Neuronal stem cell (in vitro differentiated cells): ENCODE measurements at regions not wholly inside any gene's neighbourhood (a gene's known extent, or its start where the extent isn't known, plus 50 kb on each side); places are given as distances from the start of the nearest gene placed in this dataset.

Source experiments
- DNase-seq: peaks from one replicate; pipeline ENCODE4 v3.0.0-alpha.2; 2013; ENCODE audit warnings: low spot score
- H2AFZ ChIP-seq: one replicate; pipeline ENCODE4 v1.6.1; 2013; ENCODE audit warnings: mild to moderate bottlenecking, low read length, inconsistent platforms
- H2AK5ac ChIP-seq: 2 replicates; pipeline ENCODE4 v1.6.1; 2013; ENCODE audit warnings: low read depth, mild to moderate bottlenecking, inconsistent platforms, low read length, moderate library complexity, mixed read lengths
- H2BK120ac ChIP-seq: 2 replicates; pipeline ENCODE4 v1.6.1; 2013; ENCODE audit warnings: low read depth, mild to moderate bottlenecking, inconsistent platforms, low read length, moderate library complexity, mixed read lengths
- H2BK12ac ChIP-seq: one replicate; pipeline ENCODE4 v1.6.1; 2013; ENCODE audit warnings: low read length, inconsistent platforms
- H2BK15ac ChIP-seq: 2 replicates; pipeline ENCODE4 v1.6.1; 2013; ENCODE audit warnings: mild to moderate bottlenecking, low read length, inconsistent platforms, mixed read lengths
- H2BK5ac ChIP-seq: one replicate; pipeline ENCODE4 v1.6.1; 2013; ENCODE audit warnings: inconsistent platforms, mild to moderate bottlenecking, low read length, moderate library complexity
- H3K14ac ChIP-seq: one replicate; pipeline ENCODE4 v1.6.1; 2013; ENCODE audit warnings: low read length, inconsistent platforms
- H3K18ac ChIP-seq: 2 replicates; pipeline ENCODE4 v1.6.1; 2013; ENCODE audit warnings: low read length, inconsistent platforms
- H3K23ac ChIP-seq: 2 replicates; pipeline ENCODE4 v1.6.1; 2013; ENCODE audit warnings: low read depth, mild to moderate bottlenecking, mixed read lengths, low read length, inconsistent platforms; ENCODE audit not compliant: poor library complexity
- H3K27ac ChIP-seq: replicated peaks from 3 replicates; pipeline ENCODE4 v1.5.1; 2013; ENCODE audit warnings: low read length, inconsistent platforms
- H3K27me3 ChIP-seq, 3 experiments: 2 replicates each; pipeline ENCODE4 v1.6.1; 2013; ENCODE audit warnings: low read length in 3 of 3, mild to moderate bottlenecking in 2 of 3, inconsistent platforms in 1 of 3, low read depth in 1 of 3, mixed read lengths in 1 of 3, moderate library complexity in 1 of 3; ENCODE audit not compliant: control insufficient read depth in 3 of 3, insufficient read depth in 3 of 3
- H3K36me3 ChIP-seq, 2 donors: replicated peaks in 1 of 2; 2 replicates each; pipeline ENCODE4 v1.6.1; 2013; ENCODE audit warnings: low read length in 2 of 2; ENCODE audit not compliant: control insufficient read depth in 2 of 2, insufficient read depth in 2 of 2
- H3K4ac ChIP-seq: 2 replicates; pipeline ENCODE4 v1.6.1; 2013; ENCODE audit warnings: inconsistent platforms, mild to moderate bottlenecking, low read length, moderate library complexity
- H3K4me1 ChIP-seq, 2 donors: 1 replicate in 1 of 2; 2 replicates in 1 of 2; pipeline ENCODE4 v1.6.1; 2013; ENCODE audit warnings: low read length in 2 of 2, low read depth in 1 of 2; ENCODE audit not compliant: control insufficient read depth in 2 of 2, insufficient read depth in 1 of 2
- H3K4me2 ChIP-seq: one replicate; pipeline ENCODE4 v1.6.1; 2013; ENCODE audit warnings: mild to moderate bottlenecking, low read length, inconsistent platforms; ENCODE audit not compliant: insufficient read depth, poor library complexity, severe bottlenecking
- H3K4me3 ChIP-seq, 2 donors: 2 replicates each; pipeline ENCODE4 v1.5.1; 2013; ENCODE audit warnings: low read length in 2 of 2, mild to moderate bottlenecking in 2 of 2, inconsistent platforms in 1 of 2, moderate library complexity in 1 of 2
- H3K79me1 ChIP-seq: one replicate; pipeline ENCODE4 v1.6.1; 2013; ENCODE audit warnings: low read depth, mild to moderate bottlenecking, inconsistent platforms, low read length, moderate library complexity
- H3K9ac ChIP-seq: one replicate; pipeline ENCODE4 v1.6.1; 2013; ENCODE audit warnings: mild to moderate bottlenecking, low read depth, low read length, inconsistent platforms; ENCODE audit not compliant: poor library complexity
- H3K9me3 ChIP-seq, 2 donors: replicated peaks in 1 of 2; 2 replicates each; pipeline versions ENCODE3 to v1.6.1; 2013; ENCODE audit warnings: low read length in 2 of 2, mild to moderate bottlenecking in 2 of 2, inconsistent platforms in 1 of 2, low read depth in 1 of 2, mixed read lengths in 1 of 2, moderate library complexity in 1 of 2; ENCODE audit not compliant: control insufficient read depth in 2 of 2, insufficient read depth in 1 of 2
- H4K8ac ChIP-seq: one replicate; pipeline ENCODE4 v1.6.1; 2013; ENCODE audit warnings: low read depth, mild to moderate bottlenecking, inconsistent platforms, low read length, moderate library complexity
- H4K91ac ChIP-seq: one replicate; pipeline ENCODE4 v1.6.1; 2013; ENCODE audit warnings: low read length, low read depth, mild to moderate bottlenecking, inconsistent platforms; ENCODE audit not compliant: poor library complexity
- WGBS, 2 donors: extraction: QIAGEN DNeasy Blood & Tissue Kit; methylation state at CpG; one replicate each; pipeline ENCODE4 v1.1.7; 2013; ENCODE audit warnings: missing lambda C conversion rate in 2 of 2, mixed read lengths in 1 of 2; ENCODE audit not compliant: insufficient read length in 2 of 2, insufficient replicate concordance in 1 of 2; ENCODE audit errors: extremely low coverage in 2 of 2; 5-methylcytosine and 5-hydroxymethylcytosine counted together

GRCh38 chr3:178088963-178089362, 447.3 kb upstream of the KCNMB2 start:
- H3K14ac ChIP-seq = no peak overlapping the region
- H2BK5ac ChIP-seq = no peak overlapping the region
- H3K79me1 ChIP-seq = no peaks in the 10 kb centered on the region
- H4K91ac ChIP-seq = no peak overlapping the region
- no peak overlapping the region for H2AK5ac ChIP-seq
- no peak overlapping the region for H3K27ac ChIP-seq
- H3K4me3 ChIP-seq = no peak overlapping the region
- no peak overlapping the region for H2BK12ac ChIP-seq
- no peak overlapping the region for H3K9ac ChIP-seq
- no peak overlapping the region for H3K4ac ChIP-seq
- no peak overlapping the region for H3K23ac ChIP-seq
- WGBS, 2 donors = no CpG with 5 or more reads among the region's 1 CpG
- no peak overlapping the region for H4K8ac ChIP-seq
- H3K9me3 ChIP-seq = peaks cover 0 to 20% of the 10 kb centered on the region in 2 donors
- no peak for DNase-seq
- no peaks in the 10 kb centered on the region for H3K27me3 ChIP-seq
- H3K18ac ChIP-seq = no peak overlapping the region
- no peak overlapping the region for H2BK120ac ChIP-seq
- no peak overlapping the region for H3K4me2 ChIP-seq
- H2AFZ ChIP-seq = no peak overlapping the region
- peaks cover 8 to 19% of the 10 kb centered on the region in 2 donors for H3K4me1 ChIP-seq
- H3K36me3 ChIP-seq = no peaks in the 10 kb centered on the region
- no peak overlapping the region for H2BK15ac ChIP-seq

- H3K27ac ChIP-seq = no peak overlapping the region
- H2BK12ac ChIP-seq = no peak overlapping the region
- no peak overlapping the region for H2BK120ac ChIP-seq
- no peak overlapping the region for H4K91ac ChIP-seq
- no peak overlapping the region for H3K9ac ChIP-seq
- no peak overlapping the region for H2AFZ ChIP-seq
- no peak overlapping the region for H2AK5ac ChIP-seq
- H3K23ac ChIP-seq = no peak overlapping the region
- no peak overlapping the region for H3K4me3 ChIP-seq
- H3K9me3 ChIP-seq = peaks cover 0 to 23% of the 10 kb centered on the region in 2 donors
- H2BK5ac ChIP-seq = no peak overlapping the region
- H3K79me1 ChIP-seq = no peaks in the 10 kb centered on the region
- WGBS, 2 donors = no CpG with 5 or more reads among the region's 1 CpG
- H3K27me3 ChIP-seq = no peaks in the 10 kb centered on the region
- H3K18ac ChIP-seq = no peak overlapping the region
- no peak overlapping the region for H3K14ac ChIP-seq
- DNase-seq = no peak
- H2BK15ac ChIP-seq = no peak overlapping the region
- H4K8ac ChIP-seq = no peak overlapping the region
- no peak overlapping the region for H3K4me2 ChIP-seq
- H3K36me3 ChIP-seq = no peaks in the 10 kb centered on the region
- no peak overlapping the region for H3K4ac ChIP-seq
- H3K4me1 ChIP-seq = peaks cover 0 to 2% of the 10 kb centered on the region in 2 donors
Observed at GRCh38 chr3:178090899-178091298, 445.3 kb upstream of the KCNMB2 start.

- Histone ChIP-seq H2BK12ac (no peak overlapping the region), H2AFZ (no peak overlapping the region), H2BK15ac (no peak overlapping the region), H2BK5ac (no peak overlapping the region), H3K79me1 (no peaks in the 10 kb centered on the region), H3K4me3 (no peak overlapping the region), H3K4me1 (no peaks in the 10 kb centered on the region), H3K9ac (no peak overlapping the region), H3K23ac (no peak overlapping the region), H3K27ac (no peak overlapping the region), H3K14ac (no peak overlapping the region), H3K18ac (no peak overlapping the region), H4K8ac (no peak overlapping the region), H2BK120ac (no peak overlapping the region), H3K36me3 (no peaks in the 10 kb centered on the region), H2AK5ac (no peak overlapping the region), H4K91ac (no peak overlapping the region), H3K4ac (no peak overlapping the region), H3K27me3 (no peaks in the 10 kb centered on the region), H3K9me3 (peaks cover 0 to 23% of the 10 kb centered on the region in 2 donors), H3K4me2 (no peak overlapping the region)
- no CpG with 5 or more reads among the region's 2 CpGs for WGBS, 2 donors
- DNase-seq = no peak
Observed at GRCh38 chr3:178095522-178095921, 440.7 kb upstream of the KCNMB2 start.

DNA sequence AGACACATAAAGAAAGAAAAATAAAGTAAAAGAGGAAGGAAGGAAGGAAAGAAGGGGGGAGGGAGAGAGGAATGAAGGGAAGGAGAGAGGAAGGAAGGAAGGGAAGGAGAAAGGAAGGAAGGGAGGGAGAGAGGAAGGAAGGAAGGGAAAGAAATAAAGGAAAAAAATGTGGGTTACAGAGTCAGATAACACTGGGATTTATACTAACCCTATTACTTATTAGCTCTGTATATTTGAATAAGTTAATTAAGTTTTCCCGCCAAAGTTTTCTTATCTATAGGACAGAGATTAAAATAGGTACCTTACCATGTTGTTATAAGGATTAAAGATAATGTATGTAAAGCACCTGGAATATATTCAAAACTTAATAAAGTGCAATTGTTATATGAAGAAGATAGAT, 439.3 kb upstream of the KCNMB2 start:
- Histone ChIP-seq H2AFZ (no peak overlapping the region), H3K36me3 (no peaks in the 10 kb centered on the region), H2BK120ac (no peak overlapping the region), H3K27me3 (no peaks in the 10 kb centered on the region), H3K4me2 (no peak overlapping the region), H4K91ac (no peak overlapping the region), H3K4ac (no peak overlapping the region), H2BK5ac (no peak overlapping the region), H3K4me1 (peaks cover 0 to 4% of the 10 kb centered on the region in 2 donors), H3K9ac (no peak overlapping the region), H2BK15ac (no peak overlapping the region), H3K18ac (no peak overlapping the region), H3K27ac (no peak overlapping the region), H4K8ac (no peak overlapping the region), H2AK5ac (no peak overlapping the region), H2BK12ac (no peak overlapping the region), H3K4me3 (no peak overlapping the region), H3K23ac (no peak overlapping the region), H3K9me3 (peaks cover 0 to 17% of the 10 kb centered on the region in 2 donors), H3K79me1 (no peaks in the 10 kb centered on the region), H3K14ac (no peak overlapping the region)
- no peak for DNase-seq
- no CpG with 5 or more reads among the region's 1 CpG for WGBS, 2 donors
